HG02973 (cell line): ENCODE measurements at regions not wholly inside any gene's neighbourhood (a gene's known extent, or its start where the extent isn't known, plus 50 kb on each side); places are given as distances from the start of the nearest gene placed in this dataset.
"Not testable (repeated sequence)": the region's sequence is repeated elsewhere in the genome, so short reads cannot be mapped to it uniquely, and the experiment has no call there.

Source experiments
- ATAC-seq: cut with Tn5 transposase; IDR thresholded peaks from one replicate; pipeline ENCODE4 v1.9.1; 2021; ENCODE audit warnings: moderate library complexity; ENCODE audit not compliant: unreplicated experiment

DNA sequence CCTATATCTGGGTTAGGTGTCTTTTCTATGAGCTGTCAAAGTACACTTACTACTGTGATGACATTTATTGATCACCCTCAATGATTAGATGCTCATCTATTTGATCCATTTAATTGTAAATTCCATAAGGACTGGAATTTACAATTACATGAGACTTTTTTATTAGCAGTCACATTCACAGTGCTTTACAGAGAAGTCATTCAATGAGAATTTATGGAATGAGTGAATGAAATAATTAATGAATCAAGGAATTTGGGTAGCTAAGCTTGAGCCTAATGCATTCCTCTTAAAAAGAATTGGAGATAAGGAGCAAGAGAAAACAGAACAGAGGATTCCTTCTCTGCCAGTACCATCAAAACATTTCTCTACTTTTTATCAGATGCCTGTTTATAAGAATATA, 1437.5 kb upstream of the CDH8 start:
- ATAC-seq, result no peak

DNA sequence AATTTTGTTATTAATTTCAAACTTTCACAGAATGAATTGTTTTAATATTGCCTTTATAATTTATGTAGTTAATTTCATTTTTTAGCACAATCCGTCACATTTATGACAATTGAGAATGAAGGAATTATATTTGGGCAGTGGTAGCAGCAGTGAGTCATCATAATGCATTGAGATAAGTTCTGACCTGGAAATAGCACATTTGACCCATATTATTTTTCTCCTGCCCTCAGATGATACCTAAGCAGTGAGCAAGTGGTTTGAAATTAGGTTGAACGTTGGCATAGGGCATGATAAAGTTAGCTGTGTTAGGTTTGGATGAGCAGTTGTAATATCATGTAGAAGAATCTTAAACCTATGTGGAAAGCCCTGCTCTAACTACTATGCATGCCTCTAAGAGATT, 1431.3 kb upstream of the CDH8 start:
- ATAC-seq, result no peak

DNA sequence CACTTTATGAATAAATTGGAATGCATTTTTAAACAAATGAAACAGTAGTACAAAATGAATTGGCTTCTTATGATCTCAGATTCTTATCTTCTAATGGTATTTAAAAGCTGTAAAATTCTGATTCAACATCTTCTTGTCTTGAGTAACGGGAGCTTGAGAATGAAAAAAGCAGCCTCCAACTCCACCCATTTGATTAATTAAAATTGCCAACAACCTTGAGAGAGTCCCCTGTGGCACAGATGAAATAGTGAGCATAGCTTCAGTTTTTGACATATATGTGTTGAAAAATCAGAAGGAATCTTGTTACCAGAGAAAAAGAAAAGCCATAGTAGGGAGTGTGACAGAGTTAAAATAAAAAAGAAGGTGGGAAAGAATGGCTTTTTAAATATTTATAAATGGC, 1426.1 kb upstream of the CDH8 start:
- ATAC-seq, result no peak

DNA sequence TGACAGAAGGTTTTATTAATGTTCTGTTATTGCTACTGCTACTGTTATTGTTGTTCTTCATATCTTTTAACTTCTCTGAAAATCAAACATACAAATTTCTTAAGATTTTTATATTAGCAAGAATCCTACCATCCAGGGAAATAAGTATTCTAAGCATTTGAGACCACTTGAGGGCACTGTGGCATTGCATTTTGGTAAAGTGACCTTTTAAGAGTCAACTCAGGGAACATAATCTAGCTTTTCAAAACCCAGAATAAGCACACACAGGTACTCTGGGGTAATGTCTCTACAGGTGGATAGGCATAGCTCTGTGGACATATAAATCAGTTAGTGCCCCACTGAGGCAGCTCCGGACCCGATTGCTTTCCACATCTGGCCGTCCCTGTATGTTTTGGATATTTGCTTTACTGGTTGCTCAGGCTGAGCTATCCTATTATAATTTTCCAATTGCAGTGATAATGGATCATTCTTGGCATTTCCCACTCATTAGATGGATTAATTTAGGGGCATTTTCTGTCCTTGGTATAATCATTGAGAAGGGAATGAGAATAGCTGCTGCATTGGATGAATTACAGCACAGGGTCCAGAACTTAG, 1425.1 kb upstream of the CDH8 start:
- ATAC-seq, result no peak

DNA sequence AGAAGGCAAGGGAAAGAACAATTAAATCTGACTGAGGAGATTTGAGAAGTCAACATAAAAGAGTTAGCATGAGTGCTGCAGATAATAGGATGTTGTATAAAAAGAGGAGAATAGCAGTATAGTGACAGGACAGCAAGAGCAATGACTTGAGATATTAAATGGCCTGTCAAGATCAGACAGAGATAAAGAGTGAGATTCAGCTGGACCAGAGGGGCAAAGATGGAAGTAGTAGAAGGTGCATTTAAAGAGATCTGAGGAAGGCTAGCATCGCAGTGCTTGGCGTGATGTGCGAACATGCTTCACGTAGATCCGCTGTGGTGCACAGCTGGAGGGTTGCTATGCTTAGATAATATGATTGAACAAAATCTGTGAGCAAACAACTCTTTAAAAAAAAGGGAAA, 1422.6 kb upstream of the CDH8 start:
- no peak for ATAC-seq

DNA sequence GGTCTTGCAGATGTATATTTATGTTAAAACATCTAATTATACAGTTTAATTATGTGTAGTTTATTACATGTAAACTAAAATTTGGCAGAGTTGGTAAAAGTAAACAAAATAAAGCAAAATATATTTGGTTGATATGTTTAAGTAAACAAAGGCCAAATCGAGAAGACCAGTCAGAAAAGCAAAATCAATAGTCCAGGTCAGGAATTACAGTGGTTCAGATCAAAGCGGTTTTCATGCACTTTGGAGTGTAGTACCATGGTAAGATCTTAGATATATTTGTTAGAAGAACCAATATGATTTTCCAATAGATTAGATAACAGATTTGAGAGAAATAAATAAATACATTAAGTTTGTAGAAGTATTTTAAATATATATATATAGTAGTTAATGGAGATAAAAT, 1421.6 kb upstream of the CDH8 start:
- no peak for ATAC-seq

DNA sequence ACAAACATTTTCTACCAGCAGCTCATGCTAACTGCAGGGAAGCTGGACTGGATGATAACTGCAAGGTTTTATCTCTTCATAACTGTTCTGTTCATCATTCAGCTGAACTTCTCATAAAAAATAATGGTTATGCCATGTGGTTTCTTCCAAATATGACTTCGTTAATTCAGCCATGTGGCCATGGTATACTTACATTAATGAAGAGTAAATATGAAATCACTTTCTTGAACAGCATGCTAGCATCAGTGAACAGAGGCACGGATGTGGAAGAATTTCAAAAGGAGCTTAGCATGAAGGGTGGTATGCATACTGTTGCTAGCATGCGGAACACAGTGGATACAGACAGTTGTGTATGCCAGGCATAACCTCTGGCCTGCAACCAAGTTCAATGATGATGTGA, 1417.0 kb upstream of the CDH8 start:
- no peak for ATAC-seq

DNA sequence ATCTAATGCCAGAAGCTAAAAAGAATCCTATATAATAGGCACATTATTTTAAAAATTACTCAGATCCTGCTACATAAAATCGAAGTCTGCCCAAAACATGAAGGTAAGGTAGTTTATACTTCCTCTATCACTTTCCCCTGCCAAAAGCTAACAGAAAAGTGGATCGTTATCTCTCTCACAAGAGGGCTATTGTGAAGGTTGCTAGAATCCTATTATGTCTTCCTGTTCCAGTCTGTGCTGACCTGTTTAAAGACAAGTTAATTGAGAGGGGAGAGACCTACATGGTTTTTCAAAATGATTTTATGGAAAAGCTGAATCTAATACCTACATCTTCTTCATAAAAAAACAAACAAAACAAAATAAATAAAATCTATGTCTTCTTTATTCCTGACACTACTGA, 1410.9 kb upstream of the CDH8 start:
- no peak for ATAC-seq

DNA sequence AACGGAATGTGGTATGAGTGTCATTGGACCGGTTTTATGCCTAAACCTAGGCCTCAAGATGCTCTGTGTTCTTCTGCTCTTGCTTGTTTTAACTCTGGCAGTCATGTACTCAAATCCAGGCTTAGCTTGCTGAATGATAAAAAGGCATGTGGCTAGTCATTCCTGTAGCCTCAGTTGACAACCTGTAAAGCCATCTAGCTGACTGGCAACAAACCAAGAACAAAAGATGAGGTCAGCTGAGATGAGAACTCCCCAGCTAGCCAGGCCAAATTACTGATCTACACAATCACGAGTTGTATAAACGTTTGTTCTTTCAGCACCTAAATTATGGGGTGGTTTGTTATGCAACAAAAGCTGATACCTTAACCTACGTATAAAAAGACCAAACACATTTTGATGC, 1406.0 kb upstream of the CDH8 start:
- ATAC-seq, result no peak

DNA sequence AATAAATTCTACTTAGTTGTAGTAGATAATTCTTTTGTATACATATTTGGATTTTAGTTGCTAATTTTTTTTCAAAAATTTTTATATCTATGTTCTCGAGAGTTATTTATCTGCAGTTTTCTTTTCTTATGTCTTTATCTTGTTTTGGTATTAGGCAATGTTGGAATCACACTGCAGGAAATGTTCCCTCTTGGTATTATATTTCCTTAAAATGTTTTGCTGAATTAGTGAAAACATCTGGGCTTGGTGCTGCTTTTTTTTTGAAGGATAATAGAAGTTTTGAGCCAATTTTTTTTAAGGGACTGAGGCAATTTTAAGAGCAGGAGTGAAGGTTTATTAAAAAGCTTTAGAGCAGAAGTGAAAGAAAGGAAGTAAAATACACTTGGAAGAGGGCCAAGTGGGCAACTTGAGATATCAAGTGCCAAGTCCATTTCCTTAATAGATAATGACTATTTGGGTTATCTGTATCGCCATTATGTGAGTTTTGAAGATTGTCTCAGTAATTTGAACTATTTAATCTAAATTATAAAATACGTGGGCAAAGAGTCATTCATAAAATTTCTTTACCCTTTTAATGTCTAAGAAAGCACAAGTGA, 1390.1 kb upstream of the CDH8 start:
- ATAC-seq, result no peak

DNA sequence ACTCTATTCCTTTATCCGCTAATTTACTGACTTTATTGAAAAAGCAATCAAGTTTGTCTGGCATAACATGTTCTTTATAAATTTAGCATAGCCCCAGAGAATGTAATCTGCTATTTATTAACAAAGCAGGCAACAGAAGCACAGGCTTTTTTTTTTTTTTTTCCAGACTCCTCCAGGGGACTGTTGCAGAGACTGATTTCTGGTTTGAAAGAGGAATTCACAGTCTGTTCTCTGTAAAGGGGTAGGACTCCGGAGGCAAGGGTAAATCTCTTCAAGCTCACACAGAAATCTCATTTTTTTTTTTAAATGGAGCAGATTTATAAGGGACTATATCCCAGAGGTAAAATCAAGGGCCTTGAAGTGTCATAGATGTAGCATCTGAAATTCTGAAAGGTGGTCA, 1386.5 kb upstream of the CDH8 start:
- no peak for ATAC-seq

DNA sequence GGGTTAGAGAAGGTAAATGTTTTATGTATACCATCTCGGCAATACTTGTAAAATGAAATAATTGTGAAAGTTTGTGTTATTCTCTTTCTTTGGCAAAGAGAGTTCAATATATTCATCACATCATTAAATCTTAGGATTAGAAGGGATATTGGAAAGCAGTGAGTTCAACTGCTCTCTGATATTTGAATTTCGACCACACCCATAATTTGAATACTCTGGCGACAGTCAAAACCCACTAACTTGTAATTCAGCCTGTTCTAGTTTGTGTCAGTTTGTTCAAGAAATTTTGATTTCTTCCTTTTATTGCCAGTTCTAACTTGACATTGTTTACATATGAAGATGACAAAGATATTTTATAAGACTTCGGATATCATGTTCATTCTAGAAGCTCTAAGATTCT, 1380.5 kb upstream of the CDH8 start:
- ATAC-seq, result no peak

DNA sequence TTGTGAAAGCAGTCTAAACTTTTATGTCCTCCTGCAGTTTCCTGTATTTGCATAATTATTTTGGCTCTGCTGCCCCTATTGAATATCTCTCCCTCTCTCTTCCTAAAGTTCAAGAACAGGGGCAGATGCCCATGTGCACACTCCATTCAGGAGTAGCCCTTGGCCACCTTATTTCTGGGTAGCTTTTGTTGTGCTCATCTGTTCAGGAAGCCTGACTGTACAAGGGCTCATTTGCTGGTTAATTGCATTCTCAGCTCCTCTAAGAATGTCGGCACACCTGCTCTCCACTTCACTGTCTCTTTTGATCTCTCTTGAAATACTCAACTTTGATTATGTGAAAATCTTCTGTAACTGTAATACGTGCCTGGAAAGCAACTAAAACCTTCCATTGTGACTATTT, 1378.8 kb upstream of the CDH8 start:
- ATAC-seq, result no peak

DNA sequence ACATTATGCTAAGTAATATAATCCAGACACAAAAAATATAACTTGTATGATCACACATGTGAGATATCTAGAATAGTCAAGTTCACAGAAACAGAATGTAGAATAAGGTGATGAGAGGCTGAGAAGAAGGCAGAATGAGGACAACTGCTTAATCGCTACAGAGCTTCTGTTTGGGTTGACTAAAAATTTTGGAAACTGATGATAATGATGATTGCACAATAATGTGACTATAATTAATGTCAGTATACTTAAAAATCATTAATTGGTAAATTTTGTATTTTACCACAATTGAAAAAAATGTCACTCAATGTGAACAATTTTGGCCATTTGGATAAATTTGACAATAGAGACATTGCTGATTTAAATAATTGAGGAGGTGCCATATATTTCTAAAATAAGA, 1374.4 kb upstream of the CDH8 start:
- no peak for ATAC-seq

DNA sequence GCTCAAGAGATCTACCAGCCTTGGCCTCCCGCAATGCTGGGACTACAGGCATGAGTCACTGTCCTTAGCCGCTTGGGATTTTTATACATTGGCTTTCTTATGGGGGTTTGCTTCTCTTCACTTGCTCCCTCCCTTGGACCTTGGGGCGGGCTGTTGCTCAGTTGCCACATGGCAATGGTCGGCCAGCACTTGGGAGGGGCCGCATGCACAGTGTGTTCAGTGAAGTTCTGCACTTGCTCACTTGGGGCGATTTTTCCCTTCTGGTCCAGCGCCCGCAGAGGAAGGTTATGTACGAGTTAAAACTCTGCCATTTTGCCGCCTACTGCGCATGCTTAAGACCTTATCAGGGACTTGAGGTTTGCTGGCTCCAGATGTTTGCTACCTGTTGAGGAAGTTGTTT, 1367.6 kb upstream of the CDH8 start:
- ATAC-seq, result no peak

DNA sequence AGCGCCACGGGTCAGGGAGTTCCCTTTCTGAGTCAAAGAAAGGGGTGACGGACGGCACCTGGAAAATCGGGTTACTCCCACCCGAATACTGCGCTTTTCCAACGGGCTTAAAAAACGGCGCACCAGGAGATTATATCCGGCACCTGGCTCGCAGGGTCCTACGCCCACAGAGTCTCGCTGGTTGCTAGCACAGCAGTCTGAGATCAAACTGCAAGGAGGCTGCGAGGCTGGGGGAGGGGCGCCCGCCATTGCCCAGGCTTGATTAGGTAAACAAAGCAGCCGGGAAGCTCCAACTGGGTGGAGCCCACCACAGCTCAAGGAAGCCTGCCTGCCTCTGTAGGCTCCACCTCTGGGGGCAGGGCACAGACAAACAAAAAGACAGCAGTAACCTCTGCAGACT, 1352.0 kb upstream of the CDH8 start:
- ATAC-seq, result not testable (repeated sequence)

DNA sequence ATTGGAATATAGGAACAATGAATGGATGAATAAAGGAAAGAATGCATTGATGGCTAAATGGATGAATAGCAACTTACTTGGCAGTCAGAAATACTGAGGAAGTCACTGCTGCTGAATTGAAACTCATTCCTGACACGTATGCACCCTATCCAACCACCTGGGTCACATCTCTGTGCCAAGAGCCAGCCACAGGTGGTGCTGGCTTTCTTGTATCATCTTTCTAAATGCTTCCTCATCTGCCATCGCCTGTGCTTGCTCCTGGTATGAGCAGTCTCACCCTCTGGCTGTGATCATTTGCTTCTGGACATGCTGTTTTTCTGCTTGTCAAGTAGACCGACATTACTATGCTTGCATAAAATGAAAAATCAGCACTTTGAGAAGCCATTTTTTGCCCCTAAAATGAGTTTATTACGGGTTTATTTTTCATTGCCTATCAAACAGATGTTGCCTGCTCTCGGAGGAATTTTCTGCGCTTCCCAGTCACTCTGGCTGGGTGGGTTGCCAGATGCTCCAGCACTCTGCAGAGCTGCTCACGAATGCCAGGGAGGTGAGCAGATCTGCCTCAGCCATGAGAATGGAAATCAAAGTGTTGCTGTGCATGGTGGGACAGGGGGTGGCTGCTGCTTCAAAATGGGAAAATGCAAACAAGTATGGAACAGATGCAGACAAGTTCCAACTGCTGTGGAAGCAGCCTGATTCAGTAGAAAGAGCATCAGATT, 1349.6 kb upstream of the CDH8 start:
- no peak for ATAC-seq

DNA sequence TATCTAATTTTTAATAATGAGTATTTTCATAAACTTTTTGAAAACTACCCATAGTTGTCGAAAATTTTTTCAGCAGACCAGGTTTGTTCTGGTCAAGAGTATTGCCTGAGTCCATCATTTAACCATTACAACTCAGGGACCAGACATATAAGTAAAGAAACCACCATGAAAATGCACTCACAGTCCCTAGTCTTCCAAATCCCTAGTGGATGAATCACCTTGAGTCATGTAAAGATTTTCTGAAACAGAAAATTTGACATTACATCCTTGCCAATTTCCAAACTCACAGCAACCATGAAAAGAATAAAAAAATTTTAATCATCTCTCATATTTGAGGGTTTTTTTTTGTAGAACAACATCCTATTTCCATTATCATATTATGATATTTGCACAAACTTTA, 1337.5 kb upstream of the CDH8 start:
- no peak for ATAC-seq

DNA sequence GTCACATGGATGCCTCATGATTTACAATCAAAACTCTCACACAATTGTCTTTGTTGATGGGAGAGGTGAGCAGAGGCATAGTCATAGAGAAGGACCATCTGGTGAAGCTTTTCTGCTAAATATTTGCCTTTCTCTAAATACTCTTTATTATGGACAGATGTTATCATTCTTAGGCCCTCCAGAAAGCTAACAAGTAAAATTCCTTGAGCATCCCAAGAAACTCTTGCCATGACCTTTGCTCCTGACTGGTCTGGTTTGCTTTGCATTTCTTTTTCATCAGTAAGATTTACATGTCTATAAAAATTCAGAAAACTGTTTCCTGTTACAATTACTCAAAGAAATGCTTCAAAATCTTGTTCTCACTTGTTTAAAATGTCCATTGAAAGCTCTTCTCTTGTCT, 1336.6 kb upstream of the CDH8 start:
- ATAC-seq, result no peak

DNA sequence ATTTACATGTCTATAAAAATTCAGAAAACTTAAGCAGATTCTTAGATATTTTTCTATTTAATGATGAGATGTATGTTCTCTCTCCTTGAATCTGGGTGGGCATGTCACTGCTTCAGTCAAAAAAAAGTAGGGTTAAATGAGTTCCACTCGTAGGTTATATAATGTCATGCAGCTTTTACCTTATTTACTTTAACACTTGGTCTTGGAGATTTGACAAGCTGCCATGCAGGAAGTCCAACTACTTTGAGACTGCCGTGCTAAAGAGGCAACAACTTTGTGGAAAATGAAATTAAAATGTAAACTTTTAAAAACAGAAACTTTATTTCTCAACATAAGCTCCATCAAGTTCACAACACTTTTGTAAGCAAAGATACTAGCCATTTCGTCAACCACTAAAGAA, 1336.0 kb upstream of the CDH8 start:
- ATAC-seq, result no peak

DNA sequence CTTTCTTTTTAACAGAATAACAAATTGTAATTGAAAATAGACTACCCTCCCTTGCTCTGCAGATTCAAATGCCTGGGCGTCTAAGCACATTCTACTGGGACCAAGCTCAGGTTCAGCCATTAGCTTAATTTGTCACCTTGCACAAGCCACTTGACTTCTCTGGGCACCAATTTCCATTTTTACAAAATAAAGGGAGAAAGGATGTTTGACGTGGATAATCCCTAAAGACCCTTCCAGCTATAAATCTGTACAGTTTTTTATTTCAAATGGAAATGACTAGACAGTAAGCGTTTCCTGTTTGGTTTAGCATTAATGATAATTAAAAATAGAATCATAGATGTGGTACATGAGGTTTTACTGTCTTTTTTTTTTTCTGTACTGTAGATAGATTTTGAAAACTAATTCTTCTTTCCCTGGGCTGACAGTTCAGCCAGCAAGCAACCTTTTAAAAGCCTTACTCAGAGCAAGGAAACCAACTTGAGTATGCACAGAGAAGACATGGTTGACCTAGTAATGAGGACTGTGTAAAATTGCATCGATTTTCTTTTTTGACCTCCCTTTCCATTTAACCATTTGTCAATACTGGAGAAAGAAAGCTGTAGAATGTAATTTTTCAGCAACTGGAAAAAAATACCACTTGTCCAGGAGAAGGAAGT, 1329.5 kb upstream of the CDH8 start:
- no peak for ATAC-seq

DNA sequence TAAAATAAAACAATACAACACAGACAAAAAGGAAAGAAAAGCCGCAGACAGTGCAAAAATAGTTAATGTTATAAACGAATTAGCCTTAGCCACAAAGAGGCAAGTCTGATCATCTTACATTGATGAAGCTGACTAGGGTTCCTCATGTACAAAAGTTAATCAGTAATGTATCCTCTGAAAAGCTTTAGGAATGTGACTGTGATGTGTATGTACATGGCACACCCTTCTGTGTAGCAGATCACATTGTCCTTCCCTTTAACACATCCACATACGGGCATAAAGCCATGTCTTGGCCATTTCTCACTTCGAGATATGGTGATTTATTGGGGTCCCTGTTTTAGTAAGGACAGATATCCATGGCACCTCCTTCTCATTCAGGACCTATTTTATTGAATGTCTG, 1327.5 kb upstream of the CDH8 start:
- ATAC-seq, result no peak
